Neural cell (in vitro differentiated cells): ENCODE measurements at regions not wholly inside any gene's neighbourhood (a gene's known extent, or its start where the extent isn't known, plus 50 kb on each side); places are given as distances from the start of the nearest gene placed in this dataset.

ENCODE experiments used
- EP300 ChIP-seq: fragments of 450-650 bp; conservative IDR thresholded peaks from 2 replicates; pipeline ENCODE4 v1.6.1; 2014; ENCODE audit warnings: antibody characterized with exemption, mild to moderate bottlenecking, moderate library complexity; ENCODE audit not compliant: poor library complexity, severe bottlenecking
- EZH2 ChIP-seq: fragments of 200-600, 300-800 bp; shearing (Covaris generic), sonication (generic); IDR thresholded peaks from 2 replicates; pipeline ENCODE4 v1.6.1; 2014; ENCODE audit warnings: antibody characterized with exemption, low read length, borderline replicate concordance, mild to moderate bottlenecking; ENCODE audit not compliant: insufficient read depth, poor library complexity, severe bottlenecking
- MXI1 ChIP-seq: fragments of 450-650 bp; conservative IDR thresholded peaks from 2 replicates; pipeline ENCODE4 v1.6.1; 2014; ENCODE audit warnings: antibody characterized with exemption, mild to moderate bottlenecking; ENCODE audit not compliant: poor library complexity, severe bottlenecking
- POLR2AphosphoS5 ChIP-seq: IDR thresholded peaks from 2 replicates; pipeline ENCODE4 v1.6.1; 2012
- RAD21 ChIP-seq: fragments of 450-650 bp; conservative IDR thresholded peaks from 2 replicates; pipeline ENCODE4 v1.6.1; 2014; ENCODE audit warnings: antibody characterized with exemption, mild to moderate bottlenecking, moderate library complexity
- SMC3 ChIP-seq: fragments of 450-650 bp; conservative IDR thresholded peaks from 2 replicates; pipeline ENCODE4 v1.6.1; 2014; ENCODE audit warnings: antibody characterized with exemption, mild to moderate bottlenecking, moderate library complexity; ENCODE audit not compliant: poor library complexity
- TAF1 ChIP-seq: IDR thresholded peaks from 2 replicates; pipeline ENCODE4 v1.6.1; 2012; ENCODE audit warnings: low read depth
- TF ChIP-seq, protein P1 (sequence below): fragments of 450-650 bp; IDR thresholded peaks from 2 replicates; pipeline ENCODE4 v1.5.1; 2014; ENCODE audit warnings: antibody characterized with exemption, mild to moderate bottlenecking, moderate library complexity; ENCODE audit not compliant: poor library complexity, severe bottlenecking
- TF ChIP-seq, protein P2 (sequence below): IDR thresholded peaks from 2 replicates; pipeline ENCODE4 v1.6.1; 2012; ENCODE audit warnings: borderline replicate concordance

DNA sequence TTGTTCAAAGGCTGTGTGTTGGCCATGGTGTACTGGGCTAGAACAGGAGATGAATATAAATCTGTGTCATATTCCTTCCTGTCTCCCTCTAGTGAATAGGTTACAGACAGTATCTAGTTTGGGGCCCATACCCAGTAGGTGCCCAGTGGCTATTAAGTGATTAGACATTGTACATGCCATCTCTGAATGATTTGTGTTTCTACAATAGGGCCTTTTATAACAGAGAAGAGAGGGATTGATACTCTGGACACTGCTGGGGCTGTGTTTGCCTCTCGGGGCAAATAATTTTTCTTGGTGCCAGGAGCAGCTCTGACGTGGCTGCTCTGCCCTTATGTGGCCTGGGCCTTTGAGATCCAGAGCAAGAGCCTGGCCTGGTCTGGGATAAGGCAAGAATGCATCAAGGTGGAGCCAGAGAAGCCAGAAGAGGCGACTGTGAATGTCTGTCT, 403.1 kb downstream of the SPRY2 start:
- TF ChIP-seq EZH2 (no peak), POLR2AphosphoS5 (no peak), SMC3 (no peak), RAD21 (no peak), TAF1 (no peak), EP300 (no peak), MXI1 (no peak)
- TF ChIP-seq, protein P1, sequence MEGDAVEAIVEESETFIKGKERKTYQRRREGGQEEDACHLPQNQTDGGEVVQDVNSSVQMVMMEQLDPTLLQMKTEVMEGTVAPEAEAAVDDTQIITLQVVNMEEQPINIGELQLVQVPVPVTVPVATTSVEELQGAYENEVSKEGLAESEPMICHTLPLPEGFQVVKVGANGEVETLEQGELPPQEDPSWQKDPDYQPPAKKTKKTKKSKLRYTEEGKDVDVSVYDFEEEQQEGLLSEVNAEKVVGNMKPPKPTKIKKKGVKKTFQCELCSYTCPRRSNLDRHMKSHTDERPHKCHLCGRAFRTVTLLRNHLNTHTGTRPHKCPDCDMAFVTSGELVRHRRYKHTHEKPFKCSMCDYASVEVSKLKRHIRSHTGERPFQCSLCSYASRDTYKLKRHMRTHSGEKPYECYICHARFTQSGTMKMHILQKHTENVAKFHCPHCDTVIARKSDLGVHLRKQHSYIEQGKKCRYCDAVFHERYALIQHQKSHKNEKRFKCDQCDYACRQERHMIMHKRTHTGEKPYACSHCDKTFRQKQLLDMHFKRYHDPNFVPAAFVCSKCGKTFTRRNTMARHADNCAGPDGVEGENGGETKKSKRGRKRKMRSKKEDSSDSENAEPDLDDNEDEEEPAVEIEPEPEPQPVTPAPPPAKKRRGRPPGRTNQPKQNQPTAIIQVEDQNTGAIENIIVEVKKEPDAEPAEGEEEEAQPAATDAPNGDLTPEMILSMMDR: no peak
- TF ChIP-seq, protein P2, sequence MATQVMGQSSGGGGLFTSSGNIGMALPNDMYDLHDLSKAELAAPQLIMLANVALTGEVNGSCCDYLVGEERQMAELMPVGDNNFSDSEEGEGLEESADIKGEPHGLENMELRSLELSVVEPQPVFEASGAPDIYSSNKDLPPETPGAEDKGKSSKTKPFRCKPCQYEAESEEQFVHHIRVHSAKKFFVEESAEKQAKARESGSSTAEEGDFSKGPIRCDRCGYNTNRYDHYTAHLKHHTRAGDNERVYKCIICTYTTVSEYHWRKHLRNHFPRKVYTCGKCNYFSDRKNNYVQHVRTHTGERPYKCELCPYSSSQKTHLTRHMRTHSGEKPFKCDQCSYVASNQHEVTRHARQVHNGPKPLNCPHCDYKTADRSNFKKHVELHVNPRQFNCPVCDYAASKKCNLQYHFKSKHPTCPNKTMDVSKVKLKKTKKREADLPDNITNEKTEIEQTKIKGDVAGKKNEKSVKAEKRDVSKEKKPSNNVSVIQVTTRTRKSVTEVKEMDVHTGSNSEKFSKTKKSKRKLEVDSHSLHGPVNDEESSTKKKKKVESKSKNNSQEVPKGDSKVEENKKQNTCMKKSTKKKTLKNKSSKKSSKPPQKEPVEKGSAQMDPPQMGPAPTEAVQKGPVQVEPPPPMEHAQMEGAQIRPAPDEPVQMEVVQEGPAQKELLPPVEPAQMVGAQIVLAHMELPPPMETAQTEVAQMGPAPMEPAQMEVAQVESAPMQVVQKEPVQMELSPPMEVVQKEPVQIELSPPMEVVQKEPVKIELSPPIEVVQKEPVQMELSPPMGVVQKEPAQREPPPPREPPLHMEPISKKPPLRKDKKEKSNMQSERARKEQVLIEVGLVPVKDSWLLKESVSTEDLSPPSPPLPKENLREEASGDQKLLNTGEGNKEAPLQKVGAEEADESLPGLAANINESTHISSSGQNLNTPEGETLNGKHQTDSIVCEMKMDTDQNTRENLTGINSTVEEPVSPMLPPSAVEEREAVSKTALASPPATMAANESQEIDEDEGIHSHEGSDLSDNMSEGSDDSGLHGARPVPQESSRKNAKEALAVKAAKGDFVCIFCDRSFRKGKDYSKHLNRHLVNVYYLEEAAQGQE: no peak
